Activated CD4-positive, alpha-beta memory T cell treated with anti-CD3 and anti-CD28 coated beads for 36 hours (primary cell): ENCODE measurements at regions not wholly inside any gene's neighbourhood (a gene's known extent, or its start where the extent isn't known, plus 50 kb on each side); places are given as distances from the start of the nearest gene placed in this dataset.

ENCODE experiments used
- CTCF ChIA-PET: fragments of 350-600 bp; sonication (Branson Sonifier 250); formaldehyde crosslinking; loops from one replicate; lab custom pipeline; 2021; ENCODE audit warnings: antibody characterized with exemption, inconsistent platforms; lab: Charles Lee
- POLR2A ChIA-PET: fragments of 350-600 bp; sonication (Branson Sonifier 250); formaldehyde crosslinking; loops from one replicate; lab custom pipeline; 2021; ENCODE audit warnings: antibody characterized with exemption; lab: Charles Lee
- DNase-seq: peaks from one replicate; pipeline ENCODE4 v3.0.0-alpha.2; 2020
- H3K27ac Mint-ChIP-seq: one replicate; pipeline ENCODE4 v1.8.0; 2021; ENCODE audit warnings: mixed read lengths
- H3K27me3 Mint-ChIP-seq: one replicate; pipeline ENCODE4 v1.8.0; 2021; ENCODE audit warnings: mixed read lengths
- H3K36me3 Mint-ChIP-seq: one replicate; pipeline ENCODE4 v1.8.0; 2021; ENCODE audit warnings: mixed read lengths
- H3K4me1 Mint-ChIP-seq: one replicate; pipeline ENCODE4 v1.8.0; 2021; ENCODE audit warnings: low read depth, mixed read lengths
- H3K4me3 Mint-ChIP-seq: one replicate; pipeline ENCODE4 v1.8.0; 2021; ENCODE audit warnings: mild to moderate bottlenecking, mixed read lengths
- H3K9me3 Mint-ChIP-seq: one replicate; pipeline ENCODE4 v1.8.0; 2021; ENCODE audit warnings: mixed read lengths
- intact Hi-C: fragments of 100-400 bp; cut with micrococcal nuclease; formaldehyde crosslinking; loops from one replicate; pipeline ENCODE4 v1.15.1; 2023

DNA sequence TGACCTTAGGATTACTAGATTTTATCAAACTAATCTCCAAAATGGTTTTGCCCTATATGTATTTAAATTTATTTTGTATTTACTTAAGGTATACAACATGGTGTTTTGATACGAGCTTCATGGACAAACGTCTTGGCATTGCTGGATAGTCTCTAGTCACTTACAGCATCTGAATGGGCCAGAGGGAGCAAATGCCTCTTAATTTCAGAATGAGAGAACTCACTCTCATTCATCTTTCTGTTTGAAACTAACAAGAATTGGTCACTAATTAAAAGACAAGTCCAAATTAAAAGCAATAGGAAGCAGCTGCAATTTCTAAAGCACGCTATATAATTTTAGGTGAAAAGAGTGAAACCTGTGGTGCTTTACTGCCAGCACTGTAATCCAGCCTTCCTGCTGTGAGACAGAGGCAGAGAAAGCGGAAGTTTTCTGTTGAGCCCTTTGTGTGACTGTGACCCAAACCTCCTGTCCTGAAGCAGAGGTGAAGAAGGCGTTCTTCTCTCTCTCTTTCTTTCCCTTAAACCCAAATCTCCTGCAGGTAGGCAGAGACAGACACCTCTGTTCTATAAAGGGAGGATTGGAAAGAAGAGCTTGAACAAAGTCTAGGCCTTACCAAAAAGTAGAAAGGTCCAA is 184.6 kb upstream of the NAV3 start:
- Mint-ChIP-seq H3K9me3 (no peaks in the 10 kb centered on the region), H3K36me3 (no peaks in the 10 kb centered on the region), H3K4me3 (no peak overlapping the region), H3K27ac (no peak overlapping the region), H3K27me3 (no peaks in the 10 kb centered on the region), H3K4me1 (no peaks in the 10 kb centered on the region)
- no peak for DNase-seq
- ChIA-PET POLR2A (no interaction called here), CTCF (no interaction called here)
- intact Hi-C loops, result no loop called here

DNA sequence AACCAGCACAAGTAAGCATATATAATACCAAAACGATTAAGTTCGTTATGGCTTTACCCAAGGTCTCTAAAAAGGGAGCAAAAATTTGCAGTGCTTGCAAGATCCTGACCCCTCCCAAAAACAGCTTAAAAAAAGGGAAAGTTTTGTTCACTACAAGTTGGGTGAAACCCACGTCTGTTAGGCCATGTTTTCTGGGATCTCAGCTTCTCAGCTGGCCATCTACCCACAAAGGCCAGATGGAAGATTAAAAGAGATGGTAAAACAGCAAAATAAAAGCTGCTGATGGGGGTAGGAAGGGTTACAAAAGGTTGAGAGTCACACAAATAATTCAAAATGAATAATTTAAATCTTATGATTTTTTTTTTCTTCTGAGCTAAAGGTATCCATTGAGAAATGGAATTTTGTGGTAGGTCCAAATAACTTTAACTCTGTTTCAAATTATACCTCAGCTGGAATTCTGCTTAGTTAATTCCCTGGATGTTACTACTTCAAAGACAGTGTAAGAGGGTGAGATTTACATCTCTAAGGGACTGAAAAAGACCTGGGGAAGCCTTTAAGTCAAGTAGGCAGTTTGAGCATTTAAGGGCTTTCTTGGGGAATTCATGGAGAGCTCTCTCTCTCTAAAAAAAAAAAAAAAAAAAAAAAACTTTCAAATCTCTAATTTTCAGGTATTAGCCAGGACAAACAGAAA is 185.6 kb upstream of the NAV3 start:
- H3K4me3 Mint-ChIP-seq, result no peak overlapping the region
- DNase-seq, result no peak
- H3K9me3 Mint-ChIP-seq, result no peaks in the 10 kb centered on the region
- intact Hi-C loops, result no loop called here
- ChIA-PET CTCF (no interaction called here), POLR2A (no interaction called here)
- H3K27ac Mint-ChIP-seq, result no peak overlapping the region
- no peaks in the 10 kb centered on the region for H3K27me3 Mint-ChIP-seq
- H3K4me1 Mint-ChIP-seq, result no peaks in the 10 kb centered on the region
- no peaks in the 10 kb centered on the region for H3K36me3 Mint-ChIP-seq

DNA sequence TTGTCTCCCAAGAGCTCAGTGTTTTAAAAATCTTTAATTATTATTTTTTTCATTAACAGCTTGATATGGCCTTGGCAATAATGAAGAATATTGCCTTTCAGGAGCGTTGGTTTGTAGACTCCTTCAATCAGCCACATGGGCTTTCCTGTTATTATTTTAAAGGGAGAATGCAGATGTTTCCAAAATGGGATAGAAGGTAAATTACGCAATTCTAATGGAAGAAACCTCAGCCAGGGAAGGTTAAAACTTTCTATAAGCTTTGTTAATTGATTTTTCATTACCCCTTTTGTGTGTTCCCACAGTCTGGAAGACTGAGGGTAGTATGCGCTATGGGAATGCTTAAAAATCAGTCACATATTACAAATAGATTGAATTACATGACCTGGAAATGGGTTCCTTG is 188.4 kb upstream of the NAV3 start:
- Mint-ChIP-seq H3K4me3 (no peak overlapping the region), H3K9me3 (peaks cover 2% of the 10 kb centered on the region), H3K27me3 (no peaks in the 10 kb centered on the region), H3K27ac (no peak overlapping the region), H3K36me3 (no peaks in the 10 kb centered on the region), H3K4me1 (no peaks in the 10 kb centered on the region)
- intact Hi-C loops, result no loop called here
- CTCF ChIA-PET, result no interaction called here
- no peak for DNase-seq
- POLR2A ChIA-PET, result no interaction called here

- H3K4me3 Mint-ChIP-seq, result no peak overlapping the region
- H3K4me1 Mint-ChIP-seq, result no peaks in the 10 kb centered on the region
- H3K9me3 Mint-ChIP-seq, result peaks cover 2% of the 10 kb centered on the region
- ChIA-PET CTCF (no interaction called here), POLR2A (no interaction called here)
- H3K27me3 Mint-ChIP-seq, result no peaks in the 10 kb centered on the region
- no peak overlapping the region for H3K27ac Mint-ChIP-seq
- intact Hi-C loops, result no loop called here
- DNase-seq, result no peak
- no peaks in the 10 kb centered on the region for H3K36me3 Mint-ChIP-seq
Measured at GRCh38 chr12:77640356-77640755, 190.3 kb upstream of the NAV3 start.

DNA sequence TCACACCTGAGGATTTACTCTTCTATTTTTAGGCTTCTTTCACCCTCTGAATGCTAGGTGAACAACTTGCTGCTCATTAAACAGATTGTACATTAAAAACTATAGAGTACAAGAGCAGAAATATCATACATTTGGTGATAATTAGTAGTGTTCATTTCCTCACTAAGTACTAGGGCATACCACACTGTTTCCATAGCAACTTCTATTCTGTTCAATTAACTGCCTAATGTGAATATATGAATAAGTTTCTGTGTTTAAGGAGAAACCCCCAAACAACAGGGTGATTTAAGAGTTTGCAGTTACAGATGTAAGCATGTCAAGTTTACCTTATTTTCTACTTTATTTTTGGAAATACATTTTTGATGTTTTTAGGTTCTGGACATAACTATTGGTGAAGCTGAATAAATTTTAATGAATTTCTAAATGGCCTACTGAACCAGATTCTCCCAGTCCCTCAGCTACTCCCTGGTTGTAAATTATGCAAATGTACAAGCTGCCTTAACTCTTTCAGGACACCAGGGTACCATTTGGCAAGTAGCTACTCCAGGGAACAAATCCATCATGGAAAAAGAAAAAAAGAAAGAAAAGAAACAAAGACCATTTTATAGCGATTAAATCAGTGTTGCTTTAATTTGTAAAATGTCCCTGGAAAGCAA is 199.8 kb upstream of the NAV3 start:
- CTCF ChIA-PET, result no interaction called here
- H3K36me3 Mint-ChIP-seq, result no peaks in the 10 kb centered on the region
- H3K9me3 Mint-ChIP-seq, result peaks cover 8% of the 10 kb centered on the region
- no peak for DNase-seq
- intact Hi-C loops, result no loop called here
- H3K4me1 Mint-ChIP-seq, result no peaks in the 10 kb centered on the region
- no peak overlapping the region for H3K4me3 Mint-ChIP-seq
- POLR2A ChIA-PET, result no interaction called here
- H3K27ac Mint-ChIP-seq, result no peak overlapping the region
- no peaks in the 10 kb centered on the region for H3K27me3 Mint-ChIP-seq

- DNase-seq, result no peak
- no peaks in the 10 kb centered on the region for H3K27me3 Mint-ChIP-seq
- H3K4me1 Mint-ChIP-seq, result no peaks in the 10 kb centered on the region
- ChIA-PET POLR2A (no interaction called here), CTCF (no interaction called here)
- H3K4me3 Mint-ChIP-seq, result no peak overlapping the region
- no peak overlapping the region for H3K27ac Mint-ChIP-seq
- H3K36me3 Mint-ChIP-seq, result no peaks in the 10 kb centered on the region
- intact Hi-C loops, result no loop called here
- peaks cover 13% of the 10 kb centered on the region for H3K9me3 Mint-ChIP-seq
Measured at GRCh38 chr12:77630344-77630743, 200.3 kb upstream of the NAV3 start.

DNA sequence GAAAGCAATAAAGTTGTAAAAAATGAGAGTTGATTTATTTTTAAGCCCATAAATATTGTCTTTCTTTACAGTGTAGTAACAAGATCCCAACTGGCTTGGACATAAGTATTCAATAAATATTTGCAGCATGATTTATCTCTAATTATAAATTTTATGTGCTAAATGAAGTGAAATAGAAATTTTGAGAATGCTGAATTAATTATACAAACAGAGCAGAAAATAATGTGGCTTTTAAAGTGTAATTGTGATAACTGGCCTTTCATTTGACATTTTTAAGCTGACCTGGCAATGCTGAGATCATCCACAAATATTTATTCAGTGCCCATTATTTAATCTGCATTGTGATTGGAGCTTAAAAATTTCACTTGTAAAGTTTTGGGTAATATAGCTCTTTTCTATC is 201.6 kb upstream of the NAV3 start:
- Mint-ChIP-seq H3K4me3 (no peak overlapping the region), H3K4me1 (no peaks in the 10 kb centered on the region), H3K27ac (no peak overlapping the region), H3K27me3 (no peaks in the 10 kb centered on the region), H3K9me3 (peaks cover 15% of the 10 kb centered on the region), H3K36me3 (no peaks in the 10 kb centered on the region)
- intact Hi-C loops, result no loop called here
- ChIA-PET POLR2A (no interaction called here), CTCF (no interaction called here)
- DNase-seq, result no peak

- intact Hi-C loops, result no loop called here
- CTCF ChIA-PET, result no interaction called here
- Mint-ChIP-seq H3K27me3 (no peaks in the 10 kb centered on the region), H3K4me3 (no peak overlapping the region), H3K27ac (no peak overlapping the region), H3K4me1 (no peaks in the 10 kb centered on the region), H3K9me3 (peaks cover 12% of the 10 kb centered on the region), H3K36me3 (no peaks in the 10 kb centered on the region)
- POLR2A ChIA-PET, result no interaction called here
- DNase-seq, result no peak
Measured at GRCh38 chr12:77625441-77625840, 205.3 kb upstream of the NAV3 start.

GRCh38 chr12:77619425-77619824 is 211.3 kb upstream of the NAV3 start:
- Mint-ChIP-seq H3K27ac (no peak overlapping the region), H3K36me3 (no peaks in the 10 kb centered on the region), H3K4me3 (no peak overlapping the region), H3K27me3 (no peaks in the 10 kb centered on the region), H3K4me1 (no peaks in the 10 kb centered on the region), H3K9me3 (peaks cover 11% of the 10 kb centered on the region)
- ChIA-PET CTCF (no interaction called here), POLR2A (no interaction called here)
- intact Hi-C loops, result no loop called here
- no peak for DNase-seq

- no peaks in the 10 kb centered on the region for H3K27me3 Mint-ChIP-seq
- intact Hi-C loops, result no loop called here
- no peak overlapping the region for H3K4me3 Mint-ChIP-seq
- no peaks in the 10 kb centered on the region for H3K36me3 Mint-ChIP-seq
- ChIA-PET POLR2A (no interaction called here), CTCF (no interaction called here)
- peaks cover 11% of the 10 kb centered on the region for H3K9me3 Mint-ChIP-seq
- H3K27ac Mint-ChIP-seq, result no peak overlapping the region
- no peak for DNase-seq
- H3K4me1 Mint-ChIP-seq, result no peaks in the 10 kb centered on the region
Measured at GRCh38 chr12:77617818-77618217, 212.9 kb upstream of the NAV3 start.

- Mint-ChIP-seq H3K4me3 (no peak overlapping the region), H3K36me3 (no peaks in the 10 kb centered on the region), H3K27ac (no peak overlapping the region), H3K27me3 (no peaks in the 10 kb centered on the region), H3K4me1 (no peaks in the 10 kb centered on the region), H3K9me3 (peaks cover 14% of the 10 kb centered on the region)
- no peak for DNase-seq
- POLR2A ChIA-PET, result no interaction called here
- CTCF ChIA-PET, result no interaction called here
- intact Hi-C loops, result no loop called here
Measured at GRCh38 chr12:77615332-77615731, 215.4 kb upstream of the NAV3 start.

DNA sequence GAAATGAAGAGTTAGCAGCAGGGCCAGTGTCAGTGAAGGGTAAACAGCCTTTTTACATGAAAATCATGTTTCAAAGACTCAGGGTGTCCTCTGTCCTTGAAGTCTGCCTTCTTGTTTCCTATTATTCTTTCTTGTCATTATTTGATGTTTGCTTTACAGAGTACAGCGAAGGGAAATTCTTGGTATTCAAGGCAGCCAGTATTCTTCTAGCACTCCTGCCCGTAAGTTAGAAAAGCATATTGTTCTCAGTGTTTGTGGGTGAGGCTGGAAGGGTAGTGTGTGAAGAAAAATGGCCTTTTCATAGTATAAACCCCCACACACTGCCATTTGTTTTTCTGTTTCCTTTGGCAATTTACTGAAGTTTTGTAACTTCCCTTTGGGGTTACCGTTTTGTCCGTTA is 217.3 kb upstream of the NAV3 start:
- DNase-seq, result no peak
- no peaks in the 10 kb centered on the region for H3K4me1 Mint-ChIP-seq
- no peaks in the 10 kb centered on the region for H3K36me3 Mint-ChIP-seq
- no peaks in the 10 kb centered on the region for H3K27me3 Mint-ChIP-seq
- H3K27ac Mint-ChIP-seq, result no peak overlapping the region
- H3K4me3 Mint-ChIP-seq, result no peak overlapping the region
- intact Hi-C loops, result no loop called here
- H3K9me3 Mint-ChIP-seq, result peaks cover 14% of the 10 kb centered on the region
- POLR2A ChIA-PET, result no interaction called here
- CTCF ChIA-PET, result no interaction called here

DNA sequence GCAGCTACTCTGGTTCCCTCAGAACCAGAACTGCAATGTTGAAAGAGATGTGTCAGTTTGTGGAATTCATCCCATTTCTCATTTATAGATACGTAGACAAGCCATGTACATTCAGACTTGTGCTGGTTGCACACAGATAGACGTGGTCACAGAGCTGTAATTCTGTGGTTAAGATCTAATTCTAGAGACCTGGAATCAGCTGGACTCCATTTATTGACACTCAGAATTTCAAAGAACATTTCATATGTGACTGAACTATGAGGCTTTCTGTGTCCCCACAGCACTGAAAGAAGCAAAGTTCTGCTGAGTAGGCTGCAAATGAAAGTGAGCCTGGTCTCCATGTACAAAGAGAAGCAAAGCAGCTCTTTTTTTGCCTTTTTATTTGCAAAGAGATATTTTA is 220.2 kb upstream of the NAV3 start:
- Mint-ChIP-seq H3K4me3 (no peak overlapping the region), H3K27ac (no peak overlapping the region), H3K27me3 (no peaks in the 10 kb centered on the region), H3K9me3 (peaks cover 11% of the 10 kb centered on the region), H3K36me3 (no peaks in the 10 kb centered on the region), H3K4me1 (no peaks in the 10 kb centered on the region)
- ChIA-PET POLR2A (no interaction called here), CTCF (no interaction called here)
- intact Hi-C loops, result no loop called here
- no peak for DNase-seq
